ENCODE measurements at regions not wholly inside any gene's neighbourhood (a gene's known extent, or its start where the extent isn't known, plus 50 kb on each side); places are given as distances from the start of the nearest gene placed in this dataset.

DNA sequence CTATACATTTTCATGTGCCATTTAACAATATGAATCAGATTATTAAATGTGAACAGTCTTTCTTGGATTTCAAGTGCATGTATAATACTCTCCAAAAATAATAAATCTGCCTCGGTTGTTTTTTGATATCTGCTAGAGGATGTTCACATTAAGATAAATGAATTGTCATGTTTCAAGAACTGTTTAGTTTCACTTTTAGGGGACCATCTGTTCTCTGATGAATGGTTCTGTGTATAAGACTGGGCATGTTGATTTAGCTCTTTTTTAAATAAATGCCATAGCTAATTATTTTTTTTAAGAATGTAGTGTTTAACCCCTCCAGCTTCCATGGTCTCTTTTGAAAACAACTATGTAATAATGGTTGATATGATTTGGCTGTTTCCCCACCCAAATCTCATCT is 1245.1 kb upstream of the ADGRL4 start:
- TF ChIP-seq ZNF274 (IDR thresholded peaks at IDR 0.05; ENCODE audit: low read depth, low read length): no peak
- H3K4me3 ChIP-seq (ENCODE audit: low read length): no peak overlapping the region

GRCh38 chr1:80251171-80251570 is 1244.6 kb upstream of the ADGRL4 start:
- H3K4me3 ChIP-seq (ENCODE audit: low read length): no peak overlapping the region
- no peak for TF ChIP-seq ZNF274 (IDR thresholded peaks at IDR 0.05; ENCODE audit: low read depth, low read length)

DNA sequence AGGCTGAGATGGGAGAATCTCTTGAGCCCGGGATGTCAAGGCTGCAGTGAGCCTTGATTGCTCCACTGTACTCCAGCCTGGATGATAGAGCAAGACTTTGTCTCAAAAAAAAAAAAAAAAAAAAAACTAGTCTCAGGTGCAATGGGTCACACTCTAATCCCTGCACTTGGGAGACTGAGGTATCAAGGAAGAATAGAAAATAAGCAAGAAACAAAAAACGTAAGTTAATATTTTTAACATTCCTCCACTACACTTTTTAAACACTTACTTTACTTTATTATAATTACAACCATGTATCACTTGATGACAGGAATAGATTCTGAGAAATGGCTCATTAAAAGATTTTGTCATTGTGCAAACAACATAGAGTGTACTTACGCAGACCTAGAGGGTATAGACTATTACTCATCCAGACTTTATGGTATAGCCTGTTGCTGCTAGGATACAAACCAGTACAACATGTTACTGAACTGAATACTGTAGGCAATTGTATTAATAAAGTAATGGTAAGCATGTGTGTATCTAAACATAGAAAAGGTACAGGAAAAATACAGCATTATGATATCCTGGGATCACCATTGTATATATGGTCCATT is 1244.1 kb upstream of the ADGRL4 start:
- H3K4me3 ChIP-seq (ENCODE audit: low read length): no peak overlapping the region
- TF ChIP-seq ZNF274 (IDR thresholded peaks at IDR 0.05; ENCODE audit: low read depth, low read length): no peak

DNA sequence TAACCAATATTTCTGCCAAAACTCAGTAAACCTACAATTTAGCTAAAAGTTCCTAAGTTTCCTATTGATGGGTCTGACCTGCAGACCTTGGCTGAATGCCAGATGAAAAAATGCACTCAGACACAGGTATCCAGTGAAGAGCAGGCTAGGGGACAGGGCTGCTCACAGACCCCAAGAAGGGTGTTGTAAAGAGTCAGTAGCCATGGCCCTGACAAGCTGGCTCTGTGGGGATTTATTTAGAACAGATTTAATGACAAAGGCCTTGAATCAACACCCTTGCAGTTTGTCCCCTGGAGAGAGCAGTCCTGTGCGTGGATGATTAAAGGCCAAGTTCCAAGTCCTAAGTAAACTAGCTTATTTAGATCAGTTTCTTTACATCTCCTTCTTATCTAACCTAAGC is 1243.2 kb upstream of the ADGRL4 start:
- H3K4me3 ChIP-seq (ENCODE audit: low read length): no peak overlapping the region

GRCh38 chr1:80248886-80249285 is 1242.4 kb upstream of the ADGRL4 start:
- TF ChIP-seq ZNF274 (IDR thresholded peaks at IDR 0.05; ENCODE audit: low read depth, low read length): no peak
- H3K4me3 ChIP-seq (ENCODE audit: low read length): no peak overlapping the region

More for the DNA sequence above, 1243.2 kb upstream of the ADGRL4 start:
- no peak for TF ChIP-seq ZNF274 (IDR thresholded peaks at IDR 0.05; ENCODE audit: low read depth, low read length)

GRCh38 chr1:80245813-80246212 is 1239.3 kb upstream of the ADGRL4 start:
- TF ChIP-seq ZNF274 (IDR thresholded peaks at IDR 0.05; ENCODE audit: low read depth, low read length): no peak
- no peak overlapping the region for H3K4me3 ChIP-seq (ENCODE audit: low read length)

DNA sequence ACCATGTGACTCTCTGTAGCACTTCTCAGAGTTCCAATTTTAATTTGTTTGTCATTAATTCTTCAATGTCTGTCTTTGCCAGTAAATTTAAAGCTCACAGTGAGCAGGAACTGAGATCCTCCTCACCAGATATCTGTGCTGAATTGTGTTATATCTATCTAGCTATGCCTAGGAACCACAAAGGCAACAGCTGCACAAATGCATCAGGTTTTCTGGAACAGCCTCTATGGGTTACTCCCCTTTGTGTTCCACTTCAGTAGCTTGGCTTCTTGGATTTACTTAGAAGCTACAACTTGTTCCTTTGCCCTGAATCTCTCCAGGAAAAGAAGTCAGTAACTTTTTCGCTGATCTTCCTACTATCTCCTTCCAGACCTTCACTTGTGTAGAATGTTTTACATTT is 1237.8 kb upstream of the ADGRL4 start:
- no peak overlapping the region for H3K4me3 ChIP-seq (ENCODE audit: low read length)
- no peak for TF ChIP-seq ZNF274 (IDR thresholded peaks at IDR 0.05; ENCODE audit: low read depth, low read length)

- TF ChIP-seq ZNF274 (IDR thresholded peaks at IDR 0.05; ENCODE audit: low read depth, low read length): no peak
- no peak overlapping the region for H3K4me3 ChIP-seq (ENCODE audit: low read length)
Observed at GRCh38 chr1:80241566-80241965, 1235.0 kb upstream of the ADGRL4 start.

DNA sequence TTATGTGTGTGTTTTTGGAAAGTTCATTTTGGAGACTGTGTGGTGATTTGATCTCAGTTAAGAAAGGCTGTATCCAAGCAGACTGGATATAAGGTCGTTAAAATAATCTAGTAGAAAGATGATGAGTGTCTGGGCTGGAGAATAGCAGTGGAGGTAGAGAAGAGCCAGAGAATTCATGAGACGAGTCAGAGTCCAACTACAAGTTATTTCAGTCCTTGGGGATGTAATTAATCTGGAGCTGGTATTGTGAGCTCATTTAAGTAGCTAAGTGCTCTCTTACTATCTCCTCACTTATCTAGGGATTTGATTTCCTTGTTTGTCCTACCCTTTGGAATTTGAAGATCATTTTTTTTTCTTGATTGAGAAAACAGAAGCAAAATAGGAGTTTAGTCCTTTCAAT is 1219.0 kb upstream of the ADGRL4 start:
- TF ChIP-seq ZNF274 (IDR thresholded peaks at IDR 0.05; ENCODE audit: low read depth, low read length): no peak
- no peak overlapping the region for H3K4me3 ChIP-seq (ENCODE audit: low read length)

GRCh38 chr1:80221319-80221718 is 1214.8 kb upstream of the ADGRL4 start:
- TF ChIP-seq ZNF274 (IDR thresholded peaks at IDR 0.05; ENCODE audit: low read depth, low read length): no peak
- no peak overlapping the region for H3K4me3 ChIP-seq (ENCODE audit: low read length)

DNA sequence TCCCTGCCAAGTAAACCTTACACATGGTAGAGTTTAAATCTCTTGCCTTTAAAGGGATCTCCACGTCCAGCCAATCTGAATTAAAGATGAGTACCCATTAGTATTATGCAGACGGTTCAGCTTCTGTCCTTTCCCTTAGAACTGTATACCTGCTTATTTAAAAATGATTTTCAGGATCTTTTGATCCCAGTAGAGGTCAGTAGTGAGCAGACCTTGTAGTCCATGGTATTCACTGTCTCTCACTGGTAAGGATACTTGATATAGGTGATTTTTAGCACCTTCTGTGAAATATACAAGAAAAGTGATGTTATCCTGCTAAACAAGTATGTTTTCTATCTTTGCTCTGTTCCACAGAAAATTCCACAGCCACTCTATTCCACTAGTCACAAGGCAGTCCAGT is 1211.6 kb upstream of the ADGRL4 start:
- H3K4me3 ChIP-seq (ENCODE audit: low read length): no peak overlapping the region
- no peak for TF ChIP-seq ZNF274 (IDR thresholded peaks at IDR 0.05; ENCODE audit: low read depth, low read length)

- TF ChIP-seq ZNF274 (IDR thresholded peaks at IDR 0.05; ENCODE audit: low read depth, low read length): no peak
- no peak overlapping the region for H3K4me3 ChIP-seq (ENCODE audit: low read length)
Observed at GRCh38 chr1:80217377-80217986, 1211.0 kb upstream of the ADGRL4 start.

- TF ChIP-seq ZNF274 (IDR thresholded peaks at IDR 0.05; ENCODE audit: low read depth, low read length): no peak
- no peak overlapping the region for H3K4me3 ChIP-seq (ENCODE audit: low read length)
Observed at GRCh38 chr1:80214888-80215540, 1208.5 kb upstream of the ADGRL4 start.

- no peak overlapping the region for H3K4me3 ChIP-seq (ENCODE audit: low read length)
- no peak for TF ChIP-seq ZNF274 (IDR thresholded peaks at IDR 0.05; ENCODE audit: low read depth, low read length)
Observed at GRCh38 chr1:80212948-80213347, 1206.4 kb upstream of the ADGRL4 start.

- no peak for TF ChIP-seq ZNF274 (IDR thresholded peaks at IDR 0.05; ENCODE audit: low read depth, low read length)
- H3K4me3 ChIP-seq (ENCODE audit: low read length): no peak overlapping the region
Observed at GRCh38 chr1:80211691-80212380, 1205.3 kb upstream of the ADGRL4 start.
